ENCODE measurements at regions not wholly inside any gene's neighbourhood (a gene's known extent, or its start where the extent isn't known, plus 50 kb on each side); places are given as distances from the start of the nearest gene placed in this dataset.
"Not testable (repeated sequence)": the region's sequence is repeated elsewhere in the genome, so short reads cannot be mapped to it uniquely, and the experiment has no call there.

DNA sequence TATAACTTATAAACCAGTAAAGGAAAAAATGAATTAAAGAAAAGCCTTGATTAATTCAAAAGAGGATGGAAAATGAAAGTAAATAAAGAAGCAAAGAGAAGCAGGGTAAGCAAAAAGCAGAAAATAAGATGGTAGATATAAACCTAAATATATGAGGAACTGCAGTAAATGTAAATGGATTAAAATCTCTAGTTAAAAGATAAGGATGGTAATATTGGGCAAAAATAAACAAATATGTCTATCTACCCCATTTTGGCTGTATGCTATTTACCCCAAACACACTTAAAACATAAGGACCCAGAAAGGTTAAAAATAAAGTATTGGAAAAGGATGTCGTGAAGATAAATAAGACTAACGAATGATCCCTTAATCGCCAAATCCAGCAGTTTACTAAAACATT, 161.9 kb downstream of the FOXD2 start:
- no peaks in the 10 kb centered on the region for H3K36me3 ChIP-seq (ENCODE audit: control insufficient read depth, insufficient read depth, low read length)
- no peak overlapping the region for H3K27ac ChIP-seq (ENCODE audit: low read depth, low read length, severe bottlenecking)
- H3K4me3 ChIP-seq (ENCODE audit: extremely low read depth, insufficient read depth, low read length, poor library complexity, severe bottlenecking): no peak overlapping the region
- H3K4me1 ChIP-seq (ENCODE audit: control insufficient read depth, insufficient read depth, low read length, poor library complexity, severe bottlenecking): no peaks in the 10 kb centered on the region
- H3K9me3 ChIP-seq (ENCODE audit: control insufficient read depth, low read length): peaks cover 15% of the 10 kb centered on the region
- no CpG with 5 or more reads among the region's 3 CpGs for WGBS, 2 experiments (ENCODE audit: insufficient coverage in 2 of 2)

DNA sequence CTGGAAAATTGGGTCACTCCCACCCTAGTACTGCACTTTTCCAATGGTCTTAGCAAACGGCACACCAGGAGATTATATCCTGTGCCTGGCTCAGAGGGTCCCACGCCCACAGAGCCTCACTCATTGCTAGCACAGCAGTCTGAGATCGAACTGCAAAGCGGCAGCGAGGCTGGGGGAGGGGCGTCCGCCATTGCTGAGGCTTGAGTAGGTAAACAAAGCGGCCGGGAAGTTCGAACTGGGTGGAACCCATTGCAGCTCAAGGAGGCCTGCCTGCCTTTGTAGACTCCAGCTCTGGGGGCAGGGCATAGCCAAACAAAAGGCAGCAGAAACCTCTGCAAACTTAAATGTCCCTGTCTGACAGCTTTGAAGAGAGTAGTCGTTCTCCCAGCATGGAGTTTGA, 164.6 kb downstream of the FOXD2 start:
- H3K4me3 ChIP-seq (ENCODE audit: extremely low read depth, insufficient read depth, low read length, poor library complexity, severe bottlenecking); H3K4me1 ChIP-seq (ENCODE audit: control insufficient read depth, insufficient read depth, low read length, poor library complexity, severe bottlenecking); H3K27ac ChIP-seq (ENCODE audit: low read depth, low read length, severe bottlenecking); H3K36me3 ChIP-seq (ENCODE audit: control insufficient read depth, insufficient read depth, low read length): not testable (repeated sequence)
- H3K9me3 ChIP-seq (ENCODE audit: control insufficient read depth, low read length): peaks cover 15% of the 10 kb centered on the region
- 81 to 94% methylated on average over 6 of the region's 11 CpGs for WGBS, 2 experiments (ENCODE audit: insufficient coverage in 2 of 2)

DNA sequence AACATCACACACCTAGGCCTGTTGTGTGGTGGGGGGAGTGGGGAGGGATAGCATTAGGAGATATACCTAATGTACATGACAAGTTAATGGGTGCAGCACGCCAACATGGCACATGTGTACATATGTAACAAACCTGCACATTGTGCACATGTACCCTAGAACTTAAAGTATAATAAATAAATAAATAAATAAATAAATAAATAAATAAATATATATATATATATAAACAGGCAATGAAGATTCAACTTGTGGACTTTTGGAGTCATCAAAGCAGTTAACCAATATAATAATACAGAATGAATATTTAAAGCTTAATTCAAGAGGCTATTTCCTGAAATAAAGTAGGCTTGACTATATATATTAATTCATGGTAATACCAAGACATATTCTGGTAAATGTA, 167.0 kb downstream of the FOXD2 start:
- H3K9me3 ChIP-seq (ENCODE audit: control insufficient read depth, low read length): peaks cover 18% of the 10 kb centered on the region
- no CpG with 5 or more reads among the region's 1 CpG for WGBS, 2 experiments (ENCODE audit: insufficient coverage in 2 of 2)

DNA sequence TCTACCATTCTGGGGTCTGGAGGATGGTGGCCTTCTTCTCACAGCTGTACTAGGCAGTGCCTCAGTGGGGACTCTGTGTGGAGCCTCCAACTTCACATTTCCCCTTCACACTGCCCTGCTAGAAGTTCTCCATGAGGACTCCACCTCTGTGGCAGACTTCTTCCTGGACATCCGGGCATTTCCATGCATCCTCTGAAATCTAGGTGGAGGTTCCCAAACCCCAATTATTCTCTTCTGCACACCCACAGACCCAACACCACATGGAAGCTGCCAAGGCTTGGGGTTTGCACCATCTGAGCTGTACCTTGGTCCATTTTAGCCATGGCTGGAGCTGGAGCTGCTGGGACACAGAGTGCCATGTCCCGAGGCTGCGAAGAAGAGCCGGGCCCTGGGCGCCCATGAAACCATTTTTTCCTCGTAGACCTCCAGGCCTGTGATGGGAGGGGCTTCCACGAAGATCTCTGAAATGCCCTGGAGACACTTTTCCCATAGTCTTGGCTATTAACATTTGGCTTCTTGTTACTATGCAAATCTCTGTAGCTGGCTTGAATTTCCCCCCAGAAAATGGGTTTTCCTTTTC, 170.5 kb downstream of the FOXD2 start:
- Histone ChIP-seq H3K9me3 (ENCODE audit: control insufficient read depth, low read length) (peaks cover 5% of the 10 kb centered on the region), H3K36me3 (ENCODE audit: control insufficient read depth, insufficient read depth, low read length) (no peaks in the 10 kb centered on the region), H3K4me3 (ENCODE audit: extremely low read depth, insufficient read depth, low read length, poor library complexity, severe bottlenecking) (no peak overlapping the region), H3K27ac (ENCODE audit: low read depth, low read length, severe bottlenecking) (no peak overlapping the region), H3K4me1 (ENCODE audit: control insufficient read depth, insufficient read depth, low read length, poor library complexity, severe bottlenecking) (no peaks in the 10 kb centered on the region)
- 90 to 96% methylated on average over 3 to 7 of the region's 7 CpGs for WGBS, 2 experiments (ENCODE audit: insufficient coverage in 2 of 2)

More for the DNA sequence above, 167.0 kb downstream of the FOXD2 start:
- not testable (repeated sequence) for H3K4me3 ChIP-seq (ENCODE audit: extremely low read depth, insufficient read depth, low read length, poor library complexity, severe bottlenecking); H3K36me3 ChIP-seq (ENCODE audit: control insufficient read depth, insufficient read depth, low read length); H3K27ac ChIP-seq (ENCODE audit: low read depth, low read length, severe bottlenecking); H3K4me1 ChIP-seq (ENCODE audit: control insufficient read depth, insufficient read depth, low read length, poor library complexity, severe bottlenecking)

DNA sequence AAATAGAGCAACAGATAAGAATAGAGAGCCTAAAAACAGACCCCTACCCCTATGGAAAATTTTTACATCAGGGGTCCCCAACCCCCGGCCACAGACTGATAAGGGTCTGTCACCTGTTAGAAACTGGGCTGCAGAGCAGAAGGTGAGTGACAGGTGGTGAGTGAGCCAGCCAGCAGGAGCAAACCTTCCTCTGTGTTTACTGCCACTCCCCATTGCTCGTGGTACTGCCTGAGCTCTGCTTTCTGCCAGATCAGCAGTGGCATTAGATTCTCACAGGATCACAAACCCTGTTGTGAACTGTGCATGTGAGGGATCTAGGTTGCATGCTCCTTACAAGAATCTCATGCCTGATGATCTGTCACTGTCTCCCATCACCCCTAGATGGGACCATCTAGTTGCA, 174.1 kb downstream of the FOXD2 start:
- WGBS, 2 experiments (ENCODE audit: insufficient coverage in 2 of 2): 60 to 72% methylated on average over 1 to 2 of the region's 2 CpGs

DNA sequence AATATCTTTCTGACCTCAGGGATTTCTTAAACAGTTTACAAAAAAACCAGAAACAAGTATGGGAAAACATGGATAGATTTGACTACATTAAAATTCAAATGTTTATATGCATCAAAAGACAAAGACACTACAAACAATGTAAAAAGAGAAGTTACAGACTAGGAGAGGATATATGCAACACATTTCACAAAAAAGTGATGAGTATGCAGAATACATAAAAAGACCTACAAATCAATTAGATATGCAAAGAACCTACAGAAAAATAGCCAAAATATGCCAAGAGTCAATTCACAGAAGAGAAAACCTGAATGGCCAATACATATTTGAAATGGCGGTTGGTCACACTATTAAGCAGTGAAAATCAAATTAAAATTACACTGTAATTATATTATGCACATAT, 175.0 kb downstream of the FOXD2 start:
- Histone ChIP-seq H3K36me3 (ENCODE audit: control insufficient read depth, insufficient read depth, low read length) (no peaks in the 10 kb centered on the region), H3K27ac (ENCODE audit: low read depth, low read length, severe bottlenecking) (no peak overlapping the region), H3K9me3 (ENCODE audit: control insufficient read depth, low read length) (peaks cover 5% of the 10 kb centered on the region), H3K4me3 (ENCODE audit: extremely low read depth, insufficient read depth, low read length, poor library complexity, severe bottlenecking) (no peak overlapping the region), H3K4me1 (ENCODE audit: control insufficient read depth, insufficient read depth, low read length, poor library complexity, severe bottlenecking) (no peaks in the 10 kb centered on the region)
- WGBS, 2 experiments (ENCODE audit: insufficient coverage in 2 of 2): no CpG with 5 or more reads among the region's 1 CpG

More for the DNA sequence above, 174.1 kb downstream of the FOXD2 start:
- H3K27ac ChIP-seq (ENCODE audit: low read depth, low read length, severe bottlenecking): no peak overlapping the region
- H3K9me3 ChIP-seq (ENCODE audit: control insufficient read depth, low read length): peaks cover 5% of the 10 kb centered on the region
- no peaks in the 10 kb centered on the region for H3K4me1 ChIP-seq (ENCODE audit: control insufficient read depth, insufficient read depth, low read length, poor library complexity, severe bottlenecking)
- H3K36me3 ChIP-seq (ENCODE audit: control insufficient read depth, insufficient read depth, low read length): no peaks in the 10 kb centered on the region
- H3K4me3 ChIP-seq (ENCODE audit: extremely low read depth, insufficient read depth, low read length, poor library complexity, severe bottlenecking): no peak overlapping the region

DNA sequence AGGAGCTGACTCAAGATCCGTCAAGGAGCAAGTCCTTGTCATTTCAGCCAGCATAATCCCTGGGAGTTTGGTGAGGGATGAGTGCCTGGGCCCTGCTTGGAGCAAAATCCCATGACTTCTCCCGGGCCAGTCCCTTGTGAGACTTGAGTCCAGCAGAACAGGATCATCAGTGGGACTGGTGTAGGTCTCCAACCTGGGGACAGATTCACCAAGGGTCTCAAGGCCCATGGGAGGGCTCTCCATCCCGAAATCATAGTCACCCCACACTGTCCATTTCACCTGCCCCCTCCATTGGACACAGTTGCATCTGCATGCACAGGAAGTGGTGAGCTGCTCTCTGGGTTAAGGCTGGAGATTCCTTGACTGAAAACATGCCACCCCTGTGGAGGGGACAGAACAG, 178.2 kb downstream of the FOXD2 start:
- no peaks in the 10 kb centered on the region for H3K4me1 ChIP-seq (ENCODE audit: control insufficient read depth, insufficient read depth, low read length, poor library complexity, severe bottlenecking)
- H3K36me3 ChIP-seq (ENCODE audit: control insufficient read depth, insufficient read depth, low read length): no peaks in the 10 kb centered on the region
- 91 to 94% methylated on average over 2 of the region's 3 CpGs for WGBS, 2 experiments (ENCODE audit: insufficient coverage in 2 of 2)
- H3K27ac ChIP-seq (ENCODE audit: low read depth, low read length, severe bottlenecking): no peak overlapping the region
- H3K4me3 ChIP-seq (ENCODE audit: extremely low read depth, insufficient read depth, low read length, poor library complexity, severe bottlenecking): no peak overlapping the region
- no peaks in the 10 kb centered on the region for H3K9me3 ChIP-seq (ENCODE audit: control insufficient read depth, low read length)

DNA sequence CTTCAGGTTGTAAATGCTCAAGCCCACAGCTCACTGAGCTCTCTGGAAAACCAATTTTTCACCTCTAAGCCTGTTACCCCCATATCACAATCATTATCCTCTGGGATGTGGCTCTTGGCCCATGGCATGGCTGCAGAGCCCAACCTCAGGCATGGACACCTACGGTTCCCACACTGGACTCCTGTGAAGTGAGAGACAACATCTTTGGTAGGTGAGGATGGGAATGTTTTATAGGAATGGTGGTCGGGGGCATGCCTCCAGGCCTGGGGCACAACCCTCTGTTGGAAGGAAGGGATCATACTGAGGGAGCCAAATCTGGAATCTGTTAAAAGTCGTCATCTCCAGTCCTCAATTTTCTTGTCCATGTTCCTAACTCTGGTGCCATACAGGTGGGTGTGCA, 179.1 kb downstream of the FOXD2 start:
- WGBS, 2 experiments (ENCODE audit: insufficient coverage in 2 of 2): 82 to 90% methylated on average over 2 to 3 of the region's 3 CpGs
- no peak overlapping the region for H3K4me3 ChIP-seq (ENCODE audit: extremely low read depth, insufficient read depth, low read length, poor library complexity, severe bottlenecking)
- H3K27ac ChIP-seq (ENCODE audit: low read depth, low read length, severe bottlenecking): no peak overlapping the region
- no peaks in the 10 kb centered on the region for H3K9me3 ChIP-seq (ENCODE audit: control insufficient read depth, low read length)
- no peaks in the 10 kb centered on the region for H3K36me3 ChIP-seq (ENCODE audit: control insufficient read depth, insufficient read depth, low read length)
- H3K4me1 ChIP-seq (ENCODE audit: control insufficient read depth, insufficient read depth, low read length, poor library complexity, severe bottlenecking): no peaks in the 10 kb centered on the region

DNA sequence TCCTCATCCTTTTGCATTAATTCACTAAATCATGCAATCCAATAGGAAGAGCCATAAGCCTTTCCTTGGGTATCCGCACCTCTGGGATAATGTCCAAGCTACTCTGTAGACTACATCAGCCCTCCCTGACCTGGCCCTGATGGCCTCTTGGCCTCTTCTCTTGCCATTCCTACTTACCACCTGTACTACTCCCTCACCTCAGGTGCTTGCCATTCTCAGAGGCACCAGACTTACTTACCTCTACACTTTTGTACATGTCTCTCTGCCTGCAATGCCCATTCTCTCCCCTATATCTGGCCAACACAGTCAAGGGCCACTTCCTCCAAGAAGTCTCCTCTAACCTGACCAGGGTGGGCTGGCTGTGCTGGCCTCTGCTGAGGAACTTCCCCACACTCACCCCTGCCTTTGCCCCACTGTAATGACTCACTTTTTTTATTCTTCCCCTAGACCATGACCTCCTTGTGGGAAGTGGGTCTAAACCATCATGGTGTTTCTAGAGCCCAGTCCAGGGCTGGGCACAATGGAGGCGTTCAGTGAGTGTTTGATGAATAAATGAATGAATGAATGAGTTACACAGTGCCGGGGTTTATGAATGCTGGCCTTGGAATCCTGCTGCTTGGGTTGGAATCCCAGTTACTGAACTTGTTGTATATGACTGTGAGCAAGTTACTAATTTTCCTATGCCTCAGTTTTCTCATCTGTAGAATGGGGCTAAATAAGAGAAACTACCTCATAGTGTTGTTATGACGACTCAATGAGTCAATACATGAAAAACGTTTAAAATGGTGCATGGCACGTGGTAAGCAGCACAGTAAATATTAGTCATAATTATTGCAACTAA, 179.8 kb downstream of the FOXD2 start:
- Histone ChIP-seq H3K27ac (ENCODE audit: low read depth, low read length, severe bottlenecking) (no peak overlapping the region), H3K9me3 (ENCODE audit: control insufficient read depth, low read length) (no peaks in the 10 kb centered on the region), H3K36me3 (ENCODE audit: control insufficient read depth, insufficient read depth, low read length) (no peaks in the 10 kb centered on the region), H3K4me1 (ENCODE audit: control insufficient read depth, insufficient read depth, low read length, poor library complexity, severe bottlenecking) (no peaks in the 10 kb centered on the region), H3K4me3 (ENCODE audit: extremely low read depth, insufficient read depth, low read length, poor library complexity, severe bottlenecking) (no peak overlapping the region)
- WGBS, 2 experiments (ENCODE audit: insufficient coverage in 2 of 2): 91 to 96% methylated on average over 3 to 5 of the region's 6 CpGs

DNA sequence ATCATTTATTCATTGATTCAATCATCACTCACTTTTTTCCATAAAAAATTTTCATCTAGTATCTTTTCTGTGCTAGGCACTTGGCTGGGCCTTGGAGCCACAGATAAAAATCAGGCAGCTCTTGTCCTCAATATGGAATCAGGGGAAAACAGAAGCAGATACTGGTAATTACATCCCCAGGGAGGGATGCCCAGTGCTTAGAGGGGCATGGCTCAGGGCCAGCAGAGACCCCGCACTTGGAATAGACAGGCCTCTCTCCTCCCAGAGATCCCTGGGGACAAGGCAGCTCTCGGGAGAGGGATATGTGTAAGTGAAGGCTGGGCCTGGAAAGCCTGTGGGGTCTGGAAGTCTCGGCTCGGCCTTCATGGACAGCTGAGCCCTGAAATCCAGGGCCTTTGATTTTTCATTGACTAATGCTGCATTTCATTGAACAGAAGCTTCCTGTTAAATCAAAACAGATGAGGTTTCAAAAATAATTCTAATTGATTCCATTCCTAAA, 180.4 kb downstream of the FOXD2 start:
- Histone ChIP-seq H3K9me3 (ENCODE audit: control insufficient read depth, low read length) (no peaks in the 10 kb centered on the region), H3K36me3 (ENCODE audit: control insufficient read depth, insufficient read depth, low read length) (no peaks in the 10 kb centered on the region), H3K4me1 (ENCODE audit: control insufficient read depth, insufficient read depth, low read length, poor library complexity, severe bottlenecking) (no peaks in the 10 kb centered on the region), H3K4me3 (ENCODE audit: extremely low read depth, insufficient read depth, low read length, poor library complexity, severe bottlenecking) (no peak overlapping the region), H3K27ac (ENCODE audit: low read depth, low read length, severe bottlenecking) (no peak overlapping the region)
- 89 to 100% methylated on average over 2 to 3 of the region's 4 CpGs for WGBS, 2 experiments (ENCODE audit: insufficient coverage in 2 of 2)

DNA sequence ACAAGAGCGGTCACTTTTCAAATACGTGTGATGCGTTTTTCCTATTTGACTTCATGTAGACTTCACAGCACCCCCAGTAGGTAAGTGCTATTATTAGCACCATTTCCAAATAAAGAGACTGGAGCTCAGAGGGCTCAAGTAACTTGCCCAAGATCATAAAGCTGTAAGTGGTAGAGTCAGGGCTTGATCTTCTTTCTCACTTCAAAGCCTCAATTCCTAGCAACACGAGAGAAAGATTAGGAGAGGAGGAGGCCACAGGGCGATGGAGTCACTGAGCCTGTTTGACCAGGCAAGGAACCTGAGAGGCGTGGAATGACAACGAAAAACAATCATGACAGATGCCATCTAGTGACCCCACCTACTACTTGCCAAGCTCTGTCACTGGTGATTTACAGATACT, 181.0 kb downstream of the FOXD2 start:
- WGBS, 2 experiments (ENCODE audit: insufficient coverage in 2 of 2): 75% methylated on average over 4 of the region's 7 CpGs; no CpG with 5 or more reads in 1 of the 2 experiments
- Histone ChIP-seq H3K36me3 (ENCODE audit: control insufficient read depth, insufficient read depth, low read length) (no peaks in the 10 kb centered on the region), H3K27ac (ENCODE audit: low read depth, low read length, severe bottlenecking) (no peak overlapping the region), H3K4me1 (ENCODE audit: control insufficient read depth, insufficient read depth, low read length, poor library complexity, severe bottlenecking) (no peaks in the 10 kb centered on the region), H3K4me3 (ENCODE audit: extremely low read depth, insufficient read depth, low read length, poor library complexity, severe bottlenecking) (no peak overlapping the region), H3K9me3 (ENCODE audit: control insufficient read depth, low read length) (no peaks in the 10 kb centered on the region)

All from mesodermal cell (in vitro differentiated cells).